HG03103 (cell line): ENCODE measurements at regions not wholly inside any gene's neighbourhood (a gene's known extent, or its start where the extent isn't known, plus 50 kb on each side); places are given as distances from the start of the nearest gene placed in this dataset.
"Not testable (repeated sequence)": the region's sequence is repeated elsewhere in the genome, so short reads cannot be mapped to it uniquely, and the experiment has no call there.

Experiments used
- ATAC-seq: cut with Tn5 transposase; IDR thresholded peaks from one replicate; pipeline ENCODE4 v1.9.1; 2021; ENCODE audit warnings: low read depth; ENCODE audit not compliant: unreplicated experiment

DNA sequence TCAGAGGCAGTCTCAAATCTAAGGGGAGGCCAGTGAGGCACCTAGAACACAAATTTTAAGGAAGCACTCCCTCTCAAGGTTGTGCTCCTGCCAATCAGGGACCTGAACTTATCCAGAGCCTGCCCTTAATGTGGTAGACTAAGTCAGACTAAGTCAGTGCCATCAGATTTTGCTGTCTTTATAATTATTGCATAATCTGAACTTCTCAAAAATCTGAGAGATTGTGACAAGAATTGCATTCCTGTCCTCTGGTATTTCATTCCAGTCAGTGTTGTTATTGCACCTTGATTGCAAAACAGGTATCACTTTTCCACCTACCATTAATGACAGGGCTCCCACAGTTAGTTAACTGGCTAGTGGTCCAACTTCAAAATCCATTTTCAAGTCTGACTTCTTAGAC, 197.1 kb upstream of the HCN1 start:
- ATAC-seq = no peak

DNA sequence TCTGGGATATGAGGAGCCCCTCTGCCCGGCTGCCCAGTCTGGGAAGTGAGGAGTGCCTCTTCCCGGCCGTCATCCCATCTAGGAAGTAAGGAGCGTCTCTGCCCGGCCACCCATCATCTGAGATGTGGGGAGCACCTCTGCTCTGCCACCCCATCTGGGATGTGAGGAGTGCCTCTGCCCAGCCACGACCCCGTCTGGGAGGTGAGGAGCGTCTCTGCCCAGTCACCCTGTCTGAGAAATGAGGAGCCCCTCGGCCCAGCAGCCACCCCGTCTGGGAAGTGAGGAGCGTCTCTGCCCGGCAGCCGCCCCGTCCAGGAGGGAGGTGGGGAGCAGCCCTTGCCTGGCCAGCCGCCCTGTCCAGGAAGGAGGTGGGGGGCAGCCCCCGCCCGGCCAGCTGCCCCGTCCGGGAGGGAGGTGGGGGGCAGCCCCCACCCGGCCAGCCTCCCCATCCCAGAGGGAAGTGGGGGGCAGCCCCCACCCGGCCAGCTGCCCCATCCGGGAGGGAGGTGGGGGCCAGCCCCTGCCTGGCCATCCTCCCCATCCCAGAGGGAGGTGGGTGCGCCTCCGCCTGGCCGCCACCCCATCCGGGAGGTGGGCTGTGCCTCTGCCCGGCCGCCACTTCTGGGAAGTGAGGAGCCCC, 194.4 kb upstream of the HCN1 start:
- not testable (repeated sequence) for ATAC-seq

DNA sequence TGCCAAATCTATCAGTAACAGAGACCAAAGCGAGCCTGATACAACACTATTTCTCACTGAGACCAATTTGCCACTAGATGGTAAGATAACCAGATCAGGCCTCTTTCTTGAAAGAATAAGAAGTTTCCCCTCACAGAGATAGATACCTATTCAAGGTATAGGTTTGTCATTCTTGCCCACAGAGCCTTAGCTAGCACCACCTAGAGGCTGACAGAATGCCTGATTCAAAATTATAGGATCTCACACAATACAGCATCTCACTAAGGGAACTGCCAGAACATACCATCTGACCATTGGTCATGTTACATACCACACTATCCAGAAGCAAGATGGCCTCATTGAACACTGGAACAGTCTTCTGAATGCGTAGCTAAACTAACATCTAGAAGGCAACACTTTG, 166.6 kb upstream of the HCN1 start:
- no peak for ATAC-seq

DNA sequence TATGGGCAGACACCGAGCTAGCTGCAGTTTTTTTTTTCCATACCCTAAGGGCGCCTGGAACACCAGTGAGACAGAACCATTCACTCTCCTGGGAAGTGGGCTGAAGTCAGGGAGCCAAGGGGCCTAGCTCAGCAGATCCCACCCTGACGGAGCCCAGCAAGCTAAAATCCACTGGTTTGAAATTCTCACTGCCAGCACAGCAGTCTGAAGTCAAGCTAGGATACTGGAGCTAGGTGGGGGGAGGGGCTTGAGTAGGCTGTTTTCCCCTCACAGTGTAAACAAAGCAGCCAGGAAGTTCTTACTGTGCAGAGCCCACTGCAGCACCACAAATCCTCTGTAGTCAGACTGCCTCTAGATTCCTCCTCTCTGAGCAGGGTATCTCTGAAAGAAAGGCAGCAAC, 151.7 kb upstream of the HCN1 start:
- ATAC-seq = no peak

DNA sequence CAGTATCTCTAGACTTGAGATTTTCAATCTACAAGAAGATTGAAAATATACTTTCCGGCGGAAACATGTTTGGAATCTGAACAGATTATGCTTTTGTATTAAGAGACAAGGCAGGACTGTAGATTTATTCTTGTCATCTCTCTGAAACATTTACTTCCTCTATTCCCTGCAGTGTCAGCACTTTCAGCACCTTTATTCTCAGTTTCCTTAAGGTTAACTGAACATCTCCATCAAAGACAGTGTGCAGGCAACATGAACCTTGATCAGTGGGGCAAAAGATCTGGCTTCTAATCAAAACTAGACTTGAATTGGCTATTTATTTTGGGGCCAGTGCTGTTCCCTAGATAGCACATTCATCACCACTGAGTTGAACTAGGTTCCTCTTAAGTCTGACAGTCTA, 129.9 kb upstream of the HCN1 start:
- ATAC-seq = no peak

DNA sequence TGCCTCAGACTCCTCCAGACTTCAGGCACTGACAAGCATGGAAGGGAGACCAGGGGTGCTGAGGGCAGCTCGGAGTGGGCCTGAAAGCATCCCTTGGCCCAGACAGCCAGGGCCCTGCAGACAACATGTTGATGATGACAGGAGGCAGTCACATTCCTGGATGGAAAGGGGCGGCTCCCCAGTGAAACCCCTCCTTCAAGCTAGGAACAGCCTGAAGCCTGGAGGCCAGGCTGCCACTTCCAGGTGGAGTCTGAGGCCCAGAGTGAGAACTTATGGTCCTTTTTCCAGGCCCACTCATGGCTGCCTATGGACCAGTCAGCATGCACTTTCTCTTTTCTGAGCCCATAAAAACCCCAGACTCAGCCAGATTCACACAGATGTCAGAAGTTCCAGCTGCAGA, 104.2 kb upstream of the HCN1 start:
- no peak for ATAC-seq

DNA sequence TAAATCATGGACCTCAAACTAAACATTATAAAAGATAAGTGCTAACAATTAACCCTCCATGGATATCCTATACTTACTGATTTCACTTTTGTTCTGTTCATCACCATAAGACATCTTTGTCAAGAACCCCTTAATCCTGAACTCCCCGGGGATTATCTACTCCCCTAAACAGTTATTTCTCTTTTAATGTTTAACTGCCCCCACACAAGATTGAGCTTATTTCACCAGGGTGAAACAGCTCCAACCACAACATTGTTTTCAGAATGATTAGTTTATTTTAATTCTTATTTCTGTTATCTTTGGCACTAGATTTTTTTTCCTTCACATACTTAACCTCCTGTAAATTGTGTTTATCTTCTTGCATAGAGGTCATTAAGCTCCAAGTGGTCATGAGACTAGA, 103.2 kb upstream of the HCN1 start:
- no peak for ATAC-seq

DNA sequence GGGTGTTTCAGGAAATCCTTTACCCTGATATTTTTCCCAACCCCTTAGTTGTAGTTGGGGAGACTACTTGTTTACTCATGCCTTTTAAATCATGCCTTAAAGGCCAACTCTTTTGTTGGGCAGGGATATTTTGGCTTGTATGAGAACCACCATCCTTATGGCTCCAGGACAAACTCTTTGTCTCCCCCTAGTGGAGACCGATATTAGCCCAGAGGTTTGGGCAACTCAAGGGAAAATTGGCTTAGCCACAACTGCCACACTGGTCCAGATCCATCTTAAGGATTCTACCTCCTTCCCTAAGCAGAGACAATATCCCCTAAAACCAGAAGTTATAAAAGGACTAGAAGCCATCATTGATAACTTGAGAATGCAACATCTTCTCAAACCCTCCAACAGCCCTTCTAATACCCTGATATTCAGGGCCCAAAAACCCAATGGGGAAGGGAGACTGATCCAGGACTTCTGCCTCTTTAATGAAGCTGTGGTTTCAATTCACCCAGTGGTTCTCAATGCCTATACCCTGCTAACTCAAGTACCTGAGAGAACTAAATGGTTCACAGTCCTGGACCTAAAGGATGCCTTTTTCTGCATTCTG, 100.9 kb upstream of the HCN1 start:
- ATAC-seq = no peak

DNA sequence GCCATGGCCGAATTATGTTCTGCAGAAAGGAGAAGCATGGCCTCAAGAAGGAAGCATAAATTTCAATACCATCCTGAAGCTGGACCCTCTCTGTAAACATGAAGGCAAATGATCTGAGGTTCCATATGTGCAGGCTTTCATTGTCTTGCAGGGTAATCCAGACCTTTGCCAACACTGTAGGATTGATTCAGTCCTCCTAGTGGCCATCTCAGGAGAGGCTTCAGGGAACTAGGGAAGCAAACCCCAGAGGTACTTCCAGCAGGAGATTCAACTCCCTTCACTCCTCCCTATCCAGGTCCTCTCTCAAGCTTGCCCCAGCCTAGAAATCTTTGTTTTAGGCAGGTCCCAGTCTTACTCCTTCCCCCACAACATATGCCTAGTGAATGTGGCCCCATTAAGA, 99.3 kb upstream of the HCN1 start:
- no peak for ATAC-seq

DNA sequence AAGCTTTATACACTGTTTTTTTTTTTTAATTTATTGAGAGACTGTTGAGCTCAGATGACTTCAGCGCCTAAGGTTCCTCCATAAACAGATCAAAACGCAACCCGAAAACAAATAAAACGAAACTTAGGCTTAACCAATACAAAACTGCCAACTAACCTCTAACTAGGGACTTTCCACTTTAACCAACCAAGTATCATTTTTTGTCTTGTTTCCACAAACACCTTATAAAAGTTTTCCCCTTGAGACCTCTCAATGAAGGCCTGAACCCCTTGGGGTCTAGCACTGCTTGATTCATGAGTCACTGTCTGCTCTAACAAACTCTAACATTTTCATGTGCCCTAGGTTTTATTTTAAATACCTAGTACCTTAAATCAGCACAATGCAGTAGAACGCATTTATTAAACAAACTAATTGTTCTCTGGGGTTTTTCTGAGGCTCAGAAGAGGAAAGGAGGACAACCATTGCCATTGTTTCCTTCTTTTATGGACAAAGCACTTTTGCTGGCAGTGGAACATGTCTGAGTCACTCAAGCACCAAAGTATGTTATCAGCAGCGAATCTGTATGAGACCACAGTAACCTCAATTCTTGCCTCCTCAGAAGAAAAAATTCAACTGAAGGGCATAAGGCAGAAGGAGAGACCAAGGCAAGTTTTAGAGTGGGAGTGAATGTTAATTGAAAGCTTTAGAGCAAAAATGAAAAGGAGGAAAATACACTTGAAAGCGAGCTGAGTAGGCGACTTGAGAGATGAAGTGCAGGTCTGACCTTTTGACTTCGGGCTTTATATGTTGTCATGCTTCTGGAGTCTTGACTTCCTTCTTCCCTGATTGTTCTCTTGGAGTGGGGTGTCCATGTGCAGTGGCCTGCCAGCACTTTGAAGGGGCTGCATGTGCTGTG, 97.7 kb upstream of the HCN1 start:
- peak; percentile 72 for ATAC-seq

DNA sequence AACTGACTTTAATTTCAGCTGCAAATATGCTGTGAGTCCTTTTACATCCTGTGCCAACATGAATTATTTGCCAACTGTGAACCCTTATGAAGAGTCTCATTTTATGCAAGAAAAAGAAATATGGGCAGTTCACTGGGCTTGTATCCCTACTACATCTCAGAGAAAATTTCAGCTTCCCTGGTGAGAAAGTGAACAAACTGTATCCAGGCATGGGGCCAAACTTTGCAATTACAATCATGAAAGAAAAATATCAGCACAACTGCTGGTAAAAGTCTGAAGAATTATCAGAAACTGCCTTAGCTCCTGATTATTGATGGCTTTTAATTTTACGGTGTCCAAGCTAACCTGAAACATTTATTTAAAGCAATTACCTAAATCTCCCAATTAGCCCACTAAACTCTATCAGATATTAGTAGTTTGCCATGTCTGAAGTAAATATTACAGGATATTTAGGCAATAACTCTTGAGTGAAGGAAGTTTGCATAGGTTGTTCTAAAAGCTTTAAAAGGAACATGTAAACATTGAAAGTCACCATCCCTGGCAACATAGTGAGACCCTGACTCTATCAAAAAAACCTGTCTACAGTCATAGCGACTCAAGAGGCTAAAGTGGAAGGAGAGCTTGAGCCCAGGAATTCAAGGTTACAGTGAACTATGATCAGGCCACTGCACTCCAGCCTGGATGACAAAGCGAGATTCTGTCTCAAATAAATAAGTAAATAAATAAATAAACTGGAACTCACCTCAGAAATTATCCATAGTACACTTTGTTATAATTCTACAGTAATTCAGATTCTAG, 83.9 kb upstream of the HCN1 start:
- no peak for ATAC-seq

DNA sequence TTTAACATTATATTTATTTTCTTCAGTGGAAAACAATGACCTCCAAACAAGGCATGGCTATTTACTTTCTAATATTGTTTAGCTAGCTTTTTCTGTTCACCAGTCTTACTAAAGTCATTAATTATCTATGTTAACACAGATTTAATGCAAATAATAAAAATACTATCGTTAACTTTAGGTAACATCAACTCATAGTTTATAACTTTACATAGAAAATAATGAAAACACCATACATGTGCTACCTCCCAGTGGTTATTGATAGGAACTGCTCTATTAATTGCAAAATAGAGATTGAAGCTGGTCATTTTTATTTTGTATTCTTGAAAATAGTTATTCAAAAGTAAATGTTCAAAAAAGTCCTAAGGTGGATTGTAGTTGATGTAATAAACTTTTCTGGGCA, 78.3 kb upstream of the HCN1 start:
- ATAC-seq = no peak

DNA sequence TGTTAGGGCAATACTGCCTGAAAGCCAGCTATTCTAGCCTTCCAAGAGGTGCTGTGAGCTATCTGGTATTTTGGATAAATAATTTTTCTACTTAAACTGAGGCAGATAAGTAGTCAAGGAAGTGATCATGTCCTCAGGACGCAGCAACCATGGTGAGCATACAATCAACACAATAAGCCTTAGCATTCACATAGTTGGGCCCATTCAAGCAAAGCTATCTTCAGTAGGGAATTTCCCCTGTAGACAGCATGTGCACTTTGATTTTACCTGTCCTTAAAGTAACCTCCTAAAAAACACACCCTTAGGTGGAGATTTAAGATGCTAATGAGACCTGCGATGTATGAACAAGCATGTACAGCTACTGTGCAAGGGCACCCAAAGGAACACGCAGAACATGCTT, 76.2 kb upstream of the HCN1 start:
- no peak for ATAC-seq

DNA sequence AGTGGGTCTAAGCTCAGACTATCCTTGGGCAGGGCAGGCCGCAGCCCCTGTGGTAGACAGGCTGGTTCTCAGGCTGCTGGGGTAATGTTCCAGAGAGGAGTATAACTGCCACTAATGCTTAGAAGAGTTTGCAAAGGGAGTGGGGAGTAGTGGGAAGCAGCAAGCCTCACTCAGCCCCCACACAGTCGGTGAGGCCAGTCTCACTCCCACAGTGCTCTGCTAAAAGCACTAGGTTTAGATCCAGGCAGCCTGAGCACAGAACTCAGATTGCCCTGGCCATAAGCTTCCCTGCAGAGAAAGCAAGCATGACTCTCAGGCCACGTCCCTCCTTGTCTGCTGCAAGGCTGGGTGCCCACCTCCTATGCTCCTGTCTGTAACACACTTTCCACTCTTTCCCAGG, 69.4 kb upstream of the HCN1 start:
- no peak for ATAC-seq

DNA sequence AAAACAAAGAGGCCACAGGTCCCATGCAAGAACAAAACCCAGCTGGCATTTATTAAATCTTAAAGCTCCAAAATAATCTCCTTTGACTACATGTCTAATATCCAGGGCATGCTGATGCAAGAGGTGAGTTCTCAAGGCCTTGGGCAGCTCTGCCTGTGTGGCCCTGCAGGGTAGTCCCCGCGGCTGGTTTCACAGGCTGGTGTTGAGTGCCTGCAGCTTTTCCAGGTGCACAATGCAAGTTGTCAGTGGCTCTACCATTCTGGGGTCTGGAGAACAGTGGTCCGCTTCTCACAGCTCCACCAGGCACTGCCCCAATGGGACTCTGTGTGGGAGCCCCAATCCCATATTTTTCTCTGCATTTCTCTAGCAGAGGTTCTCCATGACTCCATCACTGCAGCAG, 54.4 kb upstream of the HCN1 start:
- no peak for ATAC-seq

DNA sequence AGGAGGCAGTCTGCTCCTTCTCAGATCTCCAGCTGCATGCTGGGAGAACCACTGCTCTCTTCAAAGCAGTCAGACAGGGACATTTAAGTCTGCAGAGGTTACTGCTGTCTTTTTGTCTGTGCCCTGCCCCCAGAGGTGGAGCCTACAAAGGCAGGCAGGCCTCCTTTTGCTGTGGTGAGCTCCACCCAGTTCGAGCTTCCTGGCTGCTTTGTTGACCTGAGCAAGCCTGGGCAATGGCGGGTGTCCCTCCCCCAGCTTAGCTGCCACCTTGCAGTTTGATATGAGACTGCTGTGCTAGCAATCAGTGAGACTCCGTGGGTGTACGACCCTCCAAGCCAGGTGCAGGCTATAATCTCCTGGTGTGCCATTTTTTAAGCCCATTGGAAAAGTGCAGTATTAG, 52.3 kb upstream of the HCN1 start:
- ATAC-seq = not testable (repeated sequence)
